GM12873 (cell line): ENCODE measurements at regions not wholly inside any gene's neighbourhood (a gene's known extent, or its start where the extent isn't known, plus 50 kb on each side); places are given as distances from the start of the nearest gene placed in this dataset.

Source experiments
- CTCF ChIP-seq: IDR thresholded peaks from 2 replicates; pipeline ENCODE4 v1.5.1; 2012; ENCODE audit warnings: low read depth, mild to moderate bottlenecking, moderate library complexity, low read length, control low read depth; ENCODE audit not compliant: insufficient read depth; ENCODE audit errors: missing control alignments

GRCh38 chr1:112169517-112169916 lies 180.0 kb upstream of the KCND3 start:
- TF ChIP-seq CTCF = no peak

GRCh38 chr1:112172294-112172882 lies 182.9 kb upstream of the KCND3 start:
- no peak for TF ChIP-seq CTCF

GRCh38 chr1:112177314-112177713 lies 187.8 kb upstream of the KCND3 start:
- TF ChIP-seq CTCF = no peak

- no peak for TF ChIP-seq CTCF
These were observed 199.1 kb upstream of the KCND3 start for GRCh38 chr1:112188611-112189010.

DNA sequence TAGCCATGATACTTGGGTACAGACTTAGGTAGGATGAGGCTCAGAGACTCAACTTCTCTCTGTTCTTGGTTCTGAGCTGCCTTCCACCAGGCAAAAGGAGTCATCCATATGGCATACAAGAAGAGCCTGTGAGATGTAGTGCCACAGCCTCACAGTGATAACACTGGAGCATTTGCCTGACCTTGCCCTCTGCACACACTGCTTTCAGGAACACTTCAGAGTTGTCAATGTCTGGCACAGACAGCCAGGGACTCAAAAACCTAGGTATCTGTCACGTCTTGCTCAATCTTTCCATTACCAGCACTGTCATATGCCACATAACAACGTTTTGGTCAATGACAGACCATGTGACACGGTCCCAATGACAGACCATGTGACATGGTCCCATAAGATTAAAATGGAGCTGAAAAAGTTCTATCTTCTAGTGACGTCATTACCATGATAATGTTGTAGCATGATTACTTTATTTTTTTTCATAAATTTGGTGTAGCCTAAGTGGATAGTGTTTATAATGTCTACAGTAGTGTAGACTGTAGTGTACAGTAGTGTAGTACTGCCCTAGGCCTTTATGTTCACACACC lies 199.9 kb upstream of the CTTNBP2NL start:
- no peak for TF ChIP-seq CTCF

- no peak for TF ChIP-seq CTCF
These were observed 199.3 kb upstream of the CTTNBP2NL start for GRCh38 chr1:112196731-112197130.

- TF ChIP-seq CTCF = no peak
These were observed 186.5 kb upstream of the CTTNBP2NL start for GRCh38 chr1:112209493-112209892.
